ENCODE measurements at regions not wholly inside any gene's neighbourhood (a gene's known extent, or its start where the extent isn't known, plus 50 kb on each side); places are given as distances from the start of the nearest gene placed in this dataset.

GRCh38 chr20:23222531-23223200 is 127.9 kb upstream of the NXT1 start:
- TF ChIP-seq ZNF585B (tag by site-specific recombination; IDR thresholded peaks at IDR 0.05) (no peak), CTCF (tag by site-specific recombination; IDR thresholded peaks at IDR 0.05) (no peak), ZNF239 (tag by site-specific recombination; IDR thresholded peaks at IDR 0.05) (no peak), PBX3 (CRISPR knock-in tag; IDR thresholded peaks at IDR 0.05) (no peak), REST (tag by site-specific recombination; IDR thresholded peaks at IDR 0.05) (no peak), ZNF658 (tag by site-specific recombination; IDR thresholded peaks at IDR 0.05) (no peak), MEIS1 (CRISPR knock-in tag; IDR thresholded peaks at IDR 0.05; ENCODE audit: borderline replicate concordance) (no peak), ZSCAN30 (tag by site-specific recombination; IDR thresholded peaks at IDR 0.05) (no peak)
